IMR-90 (cell line): ENCODE measurements at regions not wholly inside any gene's neighbourhood (a gene's known extent, or its start where the extent isn't known, plus 50 kb on each side); places are given as distances from the start of the nearest gene placed in this dataset.

Experiments used
- ATAC-seq: fragments of 200-7000 bp; cut with Tn5 transposase; 2 replicates; pipeline ENCODE4 v1.9.1; 2020; ENCODE audit warnings: low read depth, mild to moderate bottlenecking, moderate library complexity
- BruUV-seq: library from RNA; stranded (reverse); fragments of 400-500 nt; replicated peaks from 2 replicates; lab custom pipeline; 2021; lab: Mats Ljungman, UMichigan
- CTCF ChIA-PET: fragments of 300-600 bp; formaldehyde crosslinking; extraction: SDS; loops from one replicate; lab custom pipeline; 2021; ENCODE audit warnings: antibody characterized with exemption; lab: Yijun Ruan, JAX
- POLR2A ChIA-PET: fragments of 300-600 bp; sonication (Branson Sonifier 250); formaldehyde crosslinking; loops from one replicate; lab custom pipeline; 2022; ENCODE audit warnings: antibody characterized with exemption; ENCODE audit not compliant: unreplicated experiment; lab: Charles Lee
- DNase-seq: peaks from one replicate; pipeline ENCODE4 v3.0.0; 2013
- H2AFZ ChIP-seq: replicated peaks from 2 replicates; pipeline ENCODE3; 2013; ENCODE audit warnings: low read length, mild to moderate bottlenecking; ENCODE audit not compliant: poor library complexity
- H2AK5ac ChIP-seq: 2 replicates; pipeline ENCODE4 v1.6.1; 2013; ENCODE audit warnings: low read depth, low read length, inconsistent platforms
- H2AK9ac ChIP-seq: replicated peaks from 2 replicates; pipeline ENCODE3; 2013; ENCODE audit warnings: mild to moderate bottlenecking, low read depth, low read length, moderate library complexity; ENCODE audit not compliant: poor library complexity
- H2BK120ac ChIP-seq: 2 replicates; pipeline ENCODE4 v1.6.1; 2013; ENCODE audit warnings: low read depth, low read length, inconsistent platforms
- H2BK15ac ChIP-seq: 3 replicates; pipeline ENCODE4 v1.6.1; 2013; ENCODE audit warnings: low read depth, low read length, inconsistent platforms
- H2BK20ac ChIP-seq: 2 replicates; pipeline ENCODE4 v1.6.1; 2013; ENCODE audit warnings: low read depth, mild to moderate bottlenecking, inconsistent platforms, low read length, moderate library complexity
- H2BK5ac ChIP-seq: 2 replicates; pipeline ENCODE4 v1.6.1; 2013; ENCODE audit warnings: mild to moderate bottlenecking, low read depth, low read length, inconsistent platforms; ENCODE audit not compliant: poor library complexity, severe bottlenecking
- H3K14ac ChIP-seq: replicated peaks from 2 replicates; pipeline ENCODE4 v1.6.1; 2013; ENCODE audit warnings: low read depth, low read length, inconsistent platforms
- H3K18ac ChIP-seq: 2 replicates; pipeline ENCODE4 v1.6.1; 2013; ENCODE audit warnings: low read depth, low read length, control low read depth
- H3K23ac ChIP-seq: 2 replicates; pipeline ENCODE4 v1.6.1; 2013; ENCODE audit warnings: low read depth, low read length, inconsistent platforms
- H3K27ac ChIP-seq: 2 replicates; pipeline ENCODE4 v1.5.1; 2013; ENCODE audit warnings: mild to moderate bottlenecking, control low read depth, low read length; ENCODE audit not compliant: insufficient read depth
- H3K27me3 ChIP-seq: 2 replicates; pipeline ENCODE4 v1.6.1; 2013; ENCODE audit warnings: low read length; ENCODE audit not compliant: control insufficient read depth, insufficient read depth
- H3K36me3 ChIP-seq: 2 replicates; pipeline ENCODE4 v1.6.1; 2013; ENCODE audit warnings: low read length, mixed read lengths; ENCODE audit not compliant: control insufficient read depth, insufficient read depth
- H3K4ac ChIP-seq: 2 replicates; pipeline ENCODE4 v1.6.1; 2013; ENCODE audit warnings: low read depth, low read length, inconsistent platforms
- H3K4me1 ChIP-seq: 2 replicates; pipeline ENCODE4 v1.6.1; 2013; ENCODE audit warnings: low read length, mixed read lengths; ENCODE audit not compliant: control insufficient read depth, insufficient read depth
- H3K4me2 ChIP-seq: 2 replicates; pipeline ENCODE4 v1.6.1; 2013; ENCODE audit warnings: low read depth, mild to moderate bottlenecking, control low read depth, low read length, moderate library complexity
- H3K4me3 ChIP-seq: 2 replicates; pipeline ENCODE4 v1.5.1; 2013; ENCODE audit warnings: low read depth, mild to moderate bottlenecking, control low read depth, low read length, moderate library complexity; ENCODE audit not compliant: insufficient read depth
- H3K56ac ChIP-seq: 2 replicates; pipeline ENCODE4 v1.6.1; 2013; ENCODE audit warnings: low read length, inconsistent platforms; ENCODE audit not compliant: insufficient read depth; ENCODE audit errors: extremely low read depth
- H3K79me1 ChIP-seq, 2 experiments: 2 replicates each; pipeline ENCODE4 v1.6.1; 2013; ENCODE audit warnings: low read length in 2 of 2, inconsistent platforms in 1 of 2, low read depth in 1 of 2
- H3K9ac ChIP-seq: 2 replicates; pipeline ENCODE4 v1.6.1; 2013; ENCODE audit warnings: low read depth, low read length, control low read depth
- H3K9me1 ChIP-seq: 2 replicates; pipeline ENCODE4 v1.6.1; 2013; ENCODE audit warnings: low read length, inconsistent platforms; ENCODE audit not compliant: insufficient read depth
- H3K9me3 ChIP-seq: 2 replicates; pipeline ENCODE4 v1.6.1; 2013; ENCODE audit warnings: low read length; ENCODE audit not compliant: control insufficient read depth, insufficient read depth
- H4K20me1 ChIP-seq: 2 replicates; pipeline ENCODE4 v1.6.1; 2013; ENCODE audit warnings: low read length, inconsistent platforms; ENCODE audit not compliant: insufficient read depth
- H4K5ac ChIP-seq: 2 replicates; pipeline ENCODE4 v1.6.1; 2013; ENCODE audit warnings: mild to moderate bottlenecking, low read depth, low read length, control low read depth
- H4K8ac ChIP-seq, 2 experiments: 2 replicates each; pipeline ENCODE4 v1.6.1; 2013; ENCODE audit warnings: low read depth in 2 of 2, low read length in 2 of 2, control low read depth in 1 of 2, inconsistent platforms in 1 of 2
- H4K91ac ChIP-seq: 2 replicates; pipeline ENCODE4 v1.6.1; 2013; ENCODE audit warnings: low read depth, low read length, inconsistent platforms; ENCODE audit not compliant: insufficient read depth
- BHLHE40 ChIP-seq: fragments of 150-350 bp; IDR thresholded peaks from 2 replicates; pipeline ENCODE4 v1.6.1; 2016; ENCODE audit warnings: mild to moderate bottlenecking, low read depth, low read length
- WGBS, 2 experiments: methylation state at CpG; one replicate each; pipeline versions ENCODE4 v1.1.5 to v1.1.7; 2013; ENCODE audit warnings: missing lambda C conversion rate in 2 of 2; ENCODE audit not compliant: insufficient read length in 1 of 2; ENCODE audit errors: extremely low coverage in 2 of 2; 5-methylcytosine and 5-hydroxymethylcytosine counted together
- dilution Hi-C: fragments of 300-500 bp; cut with HindIII; formaldehyde crosslinking; loops from one replicate; pipeline ENCODE4 v1.14.3; 2018; ENCODE audit warnings: low sequenced_read_pairs; ENCODE audit not compliant: unreplicated experiment
- in situ Hi-C: fragments of 300-500 bp; cut with MboI; formaldehyde crosslinking; loops from 3 replicates; pipeline ENCODE4 v1.14.3; 2019; ENCODE audit warnings: low sequenced_read_pairs, inconsistent platforms, mixed read lengths
- intact Hi-C: fragments of 100-400 bp; cut with micrococcal nuclease; formaldehyde crosslinking; loops from 2 replicates; pipeline ENCODE4 v1.10.0; 2022

DNA sequence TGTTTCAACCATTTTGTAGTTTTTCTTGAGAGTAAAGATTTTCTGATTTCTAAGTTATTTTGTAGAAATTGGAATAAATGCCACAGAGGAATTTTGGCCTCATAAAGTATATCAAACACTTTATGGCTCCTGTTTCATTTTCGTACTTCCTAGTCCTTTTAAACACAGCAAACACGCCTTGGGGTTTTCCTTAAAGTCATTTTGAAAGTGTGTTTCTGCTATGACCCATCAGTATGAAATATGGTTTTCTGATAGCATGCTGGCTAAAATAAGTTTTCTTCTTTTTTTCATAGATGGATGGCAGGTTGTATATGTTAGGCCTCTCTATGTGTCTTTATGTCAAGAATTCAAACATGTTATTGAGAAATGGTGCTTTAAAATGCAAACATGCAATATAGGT, 940.1 kb upstream of the TMPRSS15 start:
- H4K20me1 ChIP-seq: no peaks in the 10 kb centered on the region
- ATAC-seq (no peak), DNase-seq (no peak)
- H4K91ac ChIP-seq: no peak overlapping the region
- WGBS, 2 experiments: no CpG with 5 or more reads among the region's 2 CpGs
- no peak overlapping the region for H2BK5ac ChIP-seq
- in situ Hi-C loops: no loop called here
- H2AK5ac ChIP-seq: no peak overlapping the region
- H3K9me3 ChIP-seq: peaks cover 2% of the 10 kb centered on the region; the same call in 1 of the 2 replicates
- no peak overlapping the region for H3K23ac ChIP-seq
- no peaks in the 10 kb centered on the region for H3K36me3 ChIP-seq
- no peak overlapping the region for H2AFZ ChIP-seq
- H4K5ac ChIP-seq: no peak overlapping the region
- H3K4me2 ChIP-seq: no peak overlapping the region
- no peaks in the 10 kb centered on the region for H3K79me1 ChIP-seq
- no peak overlapping the region for H3K9ac ChIP-seq
- H3K4me1 ChIP-seq: no peaks in the 10 kb centered on the region
- H3K56ac ChIP-seq: no peak overlapping the region
- ChIA-PET CTCF (no interaction called here), POLR2A (no interaction called here)
- dilution Hi-C loops: no loop called here
- H4K8ac ChIP-seq: no peak overlapping the region
- TF ChIP-seq BHLHE40: no peak
- H3K18ac ChIP-seq: no peak overlapping the region
- no peak overlapping the region for H3K27ac ChIP-seq
- no peak overlapping the region for H3K4me3 ChIP-seq
- no peak overlapping the region for H2BK120ac ChIP-seq
- intact Hi-C loops: no loop called here
- H2BK15ac ChIP-seq: no peak overlapping the region
- no peak overlapping the region for H3K14ac ChIP-seq
- BruUV-seq: no TSS peak
- no peaks in the 10 kb centered on the region for H3K27me3 ChIP-seq
- no peak overlapping the region for H3K4ac ChIP-seq
- no peak overlapping the region for H2AK9ac ChIP-seq
- no peaks in the 10 kb centered on the region for H3K9me1 ChIP-seq
- no peak overlapping the region for H2BK20ac ChIP-seq
